GM19043 (cell line): ENCODE measurements at regions not wholly inside any gene's neighbourhood (a gene's known extent, or its start where the extent isn't known, plus 50 kb on each side); places are given as distances from the start of the nearest gene placed in this dataset.

ENCODE experiments used
- ATAC-seq: cut with Tn5 transposase; IDR thresholded peaks from one replicate; pipeline ENCODE4 v1.9.1; 2021; ENCODE audit warnings: low read depth; ENCODE audit not compliant: unreplicated experiment

DNA sequence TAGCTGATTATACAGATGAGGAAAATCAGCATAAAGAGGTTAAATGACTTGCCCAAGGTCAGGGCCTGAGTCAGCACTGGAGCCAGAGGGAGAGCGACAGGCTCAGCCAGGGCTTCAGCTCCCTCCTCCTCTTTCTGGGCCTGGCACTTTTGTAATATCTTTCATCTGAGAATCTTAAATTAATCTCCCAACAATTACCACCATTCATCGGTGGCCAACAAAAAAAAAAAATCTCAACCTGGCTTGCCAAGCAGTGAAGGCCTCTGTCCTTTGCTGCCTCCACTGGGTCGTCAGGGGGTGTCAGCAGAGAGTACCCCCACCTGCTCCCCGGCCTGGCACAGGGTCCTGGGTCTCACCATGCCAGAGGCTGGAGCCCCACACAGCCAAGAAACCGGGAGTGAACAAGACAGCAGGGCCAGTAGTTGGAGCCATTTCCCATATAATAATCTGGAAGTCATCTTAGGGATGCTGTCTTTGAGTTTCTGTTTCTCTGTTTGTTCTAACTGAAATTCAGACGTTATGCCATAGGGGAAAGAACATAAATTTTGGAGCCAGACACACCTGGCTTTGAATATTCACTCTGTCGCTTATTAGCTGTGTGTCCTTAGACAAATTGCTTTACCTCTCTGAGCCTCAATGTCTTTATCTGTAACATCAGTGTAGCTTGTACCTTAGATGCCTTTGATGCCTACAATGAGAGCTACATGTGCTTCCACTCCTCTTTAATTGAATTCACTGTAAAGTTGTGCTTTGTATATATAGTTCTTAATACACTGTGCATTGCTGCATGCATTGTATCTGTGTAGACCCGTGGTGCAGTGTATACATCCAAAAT is 299.9 kb upstream of the MSX2 start:
- ATAC-seq = no peak

DNA sequence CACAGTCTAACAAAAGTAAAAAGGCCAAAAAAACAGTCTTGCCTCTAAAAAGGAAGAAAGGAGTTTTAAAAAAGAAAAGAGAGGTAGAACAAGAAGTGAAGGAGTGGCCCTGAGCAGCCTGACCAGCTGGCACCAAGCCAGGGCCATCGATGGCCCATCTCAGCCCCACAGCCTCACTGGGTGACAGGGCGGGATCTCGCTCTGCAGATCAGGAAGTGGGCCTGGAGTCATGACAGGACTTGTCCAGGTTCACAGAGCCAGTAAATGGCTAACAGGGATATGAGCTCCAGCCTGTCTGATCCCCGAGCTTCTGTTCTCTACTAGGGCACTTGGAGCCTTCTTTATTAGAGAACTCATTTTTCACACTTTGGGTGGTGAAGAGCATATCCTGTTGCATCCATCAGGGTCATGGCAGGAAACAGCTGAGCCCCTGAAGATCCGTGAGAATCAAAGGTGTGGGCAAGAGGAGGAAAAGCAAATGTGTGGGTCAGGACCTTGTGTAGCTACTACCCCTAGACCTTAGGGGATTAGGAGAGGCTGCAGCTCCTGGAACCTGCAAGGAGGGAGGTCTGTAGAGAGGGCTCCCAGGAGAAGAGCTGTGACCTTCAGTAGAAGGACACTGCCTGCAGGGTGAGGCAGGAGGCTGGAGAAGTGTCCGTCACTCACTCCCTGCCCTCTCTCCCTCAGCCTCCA is 299.0 kb upstream of the MSX2 start:
- ATAC-seq = no peak

DNA sequence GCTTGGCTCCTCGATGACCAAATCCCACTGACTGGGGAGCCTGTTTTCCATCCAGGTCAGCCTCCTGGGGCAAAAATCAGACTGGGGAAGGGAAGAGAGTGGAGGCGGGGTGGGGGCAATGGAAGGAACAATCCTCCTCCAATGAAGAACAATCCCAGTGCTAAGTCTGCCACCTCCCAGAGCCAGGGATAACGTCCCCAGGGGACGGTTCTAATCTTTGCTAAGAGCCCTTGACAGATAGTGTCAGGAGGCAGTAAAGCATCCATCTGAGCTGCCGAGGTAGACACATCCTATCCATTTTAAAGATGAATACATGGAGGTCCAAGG is 298.5 kb upstream of the MSX2 start:
- no peak for ATAC-seq

DNA sequence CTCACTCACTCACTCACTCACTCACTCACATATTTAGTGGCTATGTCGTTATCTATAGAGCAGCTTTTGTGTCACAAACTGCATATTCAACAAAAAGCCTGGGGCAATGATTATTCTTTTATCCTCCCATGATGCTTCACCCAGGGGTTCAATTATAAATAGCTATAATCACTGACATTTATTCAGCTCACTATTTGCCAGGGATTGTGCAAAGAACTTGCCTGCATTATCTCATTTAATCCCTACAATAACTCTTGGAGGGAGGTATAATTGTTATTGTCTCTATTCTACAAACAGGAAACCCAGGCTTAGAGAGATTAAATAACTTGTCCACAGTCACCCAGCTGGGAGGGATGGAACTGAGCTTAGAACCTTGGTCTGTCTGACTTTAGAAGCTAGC is 298.0 kb upstream of the MSX2 start:
- no peak for ATAC-seq

DNA sequence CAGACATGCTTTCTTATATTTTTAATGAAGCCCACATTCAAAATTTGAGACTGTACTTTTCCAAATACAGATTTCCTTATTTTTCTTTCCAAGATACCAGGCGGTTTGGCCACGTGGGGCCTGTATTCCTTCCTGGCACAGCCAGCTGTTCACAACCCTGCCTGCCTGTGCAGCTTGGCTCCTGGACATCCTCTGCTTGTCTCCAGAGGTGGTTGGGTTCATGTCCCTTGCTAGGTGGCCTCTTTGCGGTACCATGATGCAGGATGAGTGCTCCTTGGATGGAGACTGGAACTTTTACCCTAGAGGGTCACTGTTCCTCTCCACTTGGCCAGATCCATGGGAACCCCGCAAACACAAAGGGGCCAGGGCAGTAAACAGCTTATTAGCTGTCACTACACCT is 297.5 kb upstream of the MSX2 start:
- no peak for ATAC-seq

DNA sequence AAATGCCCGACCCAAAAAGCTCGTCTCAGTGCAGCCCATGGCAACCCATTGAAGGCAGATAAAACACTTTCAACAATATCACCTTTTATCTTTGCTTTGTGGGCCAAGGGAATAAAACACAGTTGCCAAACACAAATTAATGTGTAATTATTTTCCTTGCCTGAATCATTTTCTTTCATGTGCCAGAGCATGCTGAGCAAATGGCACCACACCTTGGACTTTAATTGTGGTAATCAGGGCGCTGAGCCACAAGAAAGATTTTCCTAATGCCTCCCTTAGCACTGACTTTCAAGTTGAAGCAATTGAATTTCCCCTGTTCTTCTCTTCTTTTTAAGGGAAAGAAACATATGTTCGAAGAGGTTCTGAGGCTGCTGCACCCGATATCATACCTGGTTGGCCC is 297.1 kb upstream of the MSX2 start:
- no peak for ATAC-seq

DNA sequence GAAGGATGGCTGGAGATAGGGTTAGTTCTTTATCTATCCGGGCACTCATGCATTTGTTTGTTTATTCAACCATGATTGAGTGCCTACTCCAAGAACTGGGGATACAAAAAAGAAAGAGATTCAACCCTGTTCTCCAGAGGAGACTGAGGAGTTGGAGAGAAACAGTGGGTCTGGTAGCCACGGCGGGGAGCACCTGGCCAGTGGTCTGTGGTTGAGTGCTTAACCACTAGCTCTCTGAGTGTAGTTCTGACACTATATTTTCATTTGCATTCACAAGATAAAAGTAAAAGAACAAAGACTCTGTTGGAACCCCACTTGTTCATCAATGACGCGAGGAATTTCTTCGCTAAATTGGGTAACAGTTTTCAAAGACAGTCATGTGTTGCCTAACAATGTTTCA is 295.5 kb upstream of the MSX2 start:
- ATAC-seq = no peak

DNA sequence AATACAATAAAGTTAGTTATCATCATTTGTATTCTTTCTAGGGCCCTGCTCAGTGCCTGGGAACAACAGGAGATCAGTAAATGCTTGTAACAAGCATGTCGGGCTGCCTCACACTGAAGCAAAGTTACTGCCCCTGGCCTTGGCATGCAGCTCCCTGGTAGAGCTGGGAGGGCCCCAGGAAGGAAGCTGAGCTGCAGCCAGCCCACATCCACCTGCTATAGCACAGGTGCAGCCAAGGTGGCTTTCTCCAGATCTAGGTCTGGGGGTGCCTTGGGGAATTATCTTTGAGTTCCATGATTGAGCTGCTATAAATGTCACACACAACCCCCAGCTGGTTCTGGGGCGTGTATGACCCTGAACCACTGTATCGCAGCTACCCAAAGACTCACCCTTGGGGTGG is 293.4 kb upstream of the MSX2 start:
- no peak for ATAC-seq

DNA sequence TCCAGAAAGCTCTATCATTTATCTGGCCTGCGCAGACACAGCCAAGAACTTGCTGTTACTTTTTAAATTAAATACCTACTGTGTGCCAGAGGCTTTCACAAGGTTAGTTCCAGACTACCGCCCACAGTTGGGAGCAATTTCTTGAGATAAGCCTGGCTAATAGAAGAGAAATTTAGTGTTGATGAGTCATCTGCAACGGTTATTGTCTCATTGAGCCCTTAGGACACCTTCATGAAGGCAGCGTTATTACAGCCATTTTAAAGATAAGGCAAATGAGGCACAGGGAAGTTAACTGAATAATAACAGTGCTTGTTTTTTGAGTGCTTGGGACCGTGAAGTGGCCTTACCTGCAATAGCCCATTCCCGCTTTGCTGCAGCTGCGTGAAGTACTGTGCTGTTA is 292.9 kb upstream of the MSX2 start:
- no peak for ATAC-seq

DNA sequence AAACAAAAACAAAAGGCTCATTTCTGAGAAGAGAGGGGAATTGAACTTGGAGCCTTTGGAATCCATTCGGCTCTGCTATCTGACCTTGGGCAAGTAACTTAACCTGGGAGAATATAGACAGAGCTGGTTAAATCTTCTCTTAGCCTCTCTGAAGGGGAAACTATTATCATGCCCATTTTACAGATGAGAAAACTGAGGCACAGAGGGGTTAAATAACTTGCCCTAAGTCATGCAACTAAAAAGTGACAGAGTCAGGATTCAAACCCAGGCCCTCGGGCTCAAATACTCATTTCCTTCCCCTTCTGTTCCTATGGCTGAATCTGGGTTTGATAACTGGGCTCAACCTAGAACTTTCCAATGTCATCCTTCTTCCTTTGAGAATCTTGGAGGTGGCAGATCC is 291.3 kb upstream of the MSX2 start:
- no peak for ATAC-seq

DNA sequence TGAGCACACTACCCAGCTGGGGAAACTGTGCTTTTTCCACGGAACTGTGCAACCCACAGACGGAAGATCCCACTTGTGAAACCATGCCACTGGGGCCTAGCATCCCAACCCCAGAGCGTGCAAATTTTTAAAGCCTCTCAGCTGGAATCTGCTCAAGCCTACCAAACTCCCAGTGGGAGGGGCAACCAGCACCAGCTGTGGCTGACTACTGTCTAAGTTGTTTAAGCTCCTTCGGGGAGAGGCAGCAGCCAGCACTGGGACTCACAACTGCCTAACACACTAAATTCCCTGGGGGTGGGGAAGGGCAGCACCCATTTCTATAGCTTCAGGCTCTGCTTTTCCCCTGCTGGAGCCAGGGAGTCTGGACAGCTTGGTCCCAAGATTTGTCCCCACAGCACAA is 287.6 kb upstream of the MSX2 start:
- no peak for ATAC-seq

DNA sequence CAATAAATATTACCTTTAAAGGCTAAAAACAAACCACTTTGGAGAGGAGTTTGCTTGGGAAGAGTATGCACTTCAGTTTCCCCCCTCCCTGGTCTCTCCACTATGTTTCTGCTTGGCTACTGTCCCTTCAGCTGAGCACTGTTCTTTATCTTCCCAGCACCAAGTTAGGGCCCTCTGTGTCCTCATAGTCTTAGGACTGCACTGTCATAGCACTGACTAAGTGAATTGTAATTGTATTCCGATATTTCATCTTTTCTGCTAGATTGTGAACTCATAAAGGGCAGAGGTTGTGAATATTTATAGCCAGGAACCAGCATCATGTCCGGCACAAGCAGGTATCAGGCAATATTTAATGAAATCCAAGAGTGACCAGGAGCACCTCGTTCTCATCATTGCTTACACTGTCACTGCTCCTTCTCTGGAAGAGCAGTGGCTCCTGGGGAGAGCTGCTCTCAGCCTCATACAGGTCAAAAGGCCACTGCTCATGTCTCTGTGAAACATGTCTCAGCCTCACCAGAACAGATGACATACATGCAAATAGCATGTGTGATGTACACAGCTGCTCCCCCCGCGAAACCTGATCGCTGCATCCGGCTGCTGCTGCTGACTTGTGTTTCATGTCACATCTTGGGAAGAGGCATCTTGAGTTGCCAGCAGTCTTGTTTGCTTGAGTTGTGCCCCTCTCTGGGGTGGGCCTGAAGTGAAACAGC is 279.7 kb upstream of the MSX2 start:
- ATAC-seq = no peak

DNA sequence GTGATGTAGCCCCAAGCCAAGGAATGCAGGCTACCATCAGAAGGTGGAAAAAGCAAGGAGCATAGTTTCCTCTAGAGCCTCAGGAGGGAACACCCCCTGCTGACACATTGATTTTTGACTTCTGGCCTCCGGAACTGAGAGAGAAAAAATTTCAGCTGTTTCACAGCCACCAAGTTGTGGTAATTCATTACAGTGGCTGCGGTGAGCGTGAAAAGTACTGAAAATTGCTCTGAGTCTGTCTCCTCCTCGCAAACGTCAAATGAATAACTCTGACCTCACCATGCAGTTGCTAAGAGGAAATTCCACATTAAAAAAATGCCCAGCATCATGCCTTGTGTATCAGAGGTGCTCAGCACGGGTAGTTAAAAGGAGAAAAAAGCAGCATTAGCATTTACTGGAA is 277.9 kb upstream of the MSX2 start:
- ATAC-seq = no peak

DNA sequence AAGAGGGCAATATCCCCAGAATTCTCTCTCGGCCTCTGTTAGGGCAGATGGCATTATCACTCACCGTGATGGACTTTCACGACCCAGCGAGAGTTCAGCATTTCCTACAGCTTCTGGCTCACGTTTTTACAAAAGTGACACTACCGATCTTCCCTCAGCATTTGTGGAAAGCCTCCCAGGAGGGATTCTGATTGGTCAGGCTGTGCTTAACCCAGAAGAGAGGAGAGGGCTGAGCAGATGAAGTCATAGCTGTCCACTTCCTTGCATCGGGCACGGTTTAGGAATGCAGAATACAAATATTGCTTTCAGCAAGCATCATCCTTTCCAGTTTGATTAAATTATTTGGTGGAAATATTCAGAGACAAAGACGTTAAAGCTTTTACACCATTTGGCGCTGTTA is 277.4 kb upstream of the MSX2 start:
- no peak for ATAC-seq

DNA sequence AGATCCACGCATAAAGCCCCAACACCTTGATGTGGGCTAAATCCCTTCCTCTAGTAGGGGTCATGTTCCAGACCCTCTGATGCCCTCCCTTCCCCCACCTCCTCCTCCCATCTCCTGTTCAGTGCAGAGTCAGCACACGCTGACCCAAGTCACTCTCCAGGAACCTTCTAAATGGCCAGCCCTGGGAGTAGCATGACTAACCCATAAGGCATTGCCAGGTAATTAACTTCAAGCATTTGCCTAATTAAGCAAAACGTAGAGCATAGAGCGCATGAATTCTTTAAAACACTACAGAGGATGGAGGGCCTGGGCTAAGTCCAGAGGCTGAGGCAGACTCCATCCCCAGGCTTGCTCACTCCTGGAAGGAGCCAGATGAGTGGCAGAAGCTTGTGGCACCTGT is 276.3 kb upstream of the MSX2 start:
- ATAC-seq = no peak

DNA sequence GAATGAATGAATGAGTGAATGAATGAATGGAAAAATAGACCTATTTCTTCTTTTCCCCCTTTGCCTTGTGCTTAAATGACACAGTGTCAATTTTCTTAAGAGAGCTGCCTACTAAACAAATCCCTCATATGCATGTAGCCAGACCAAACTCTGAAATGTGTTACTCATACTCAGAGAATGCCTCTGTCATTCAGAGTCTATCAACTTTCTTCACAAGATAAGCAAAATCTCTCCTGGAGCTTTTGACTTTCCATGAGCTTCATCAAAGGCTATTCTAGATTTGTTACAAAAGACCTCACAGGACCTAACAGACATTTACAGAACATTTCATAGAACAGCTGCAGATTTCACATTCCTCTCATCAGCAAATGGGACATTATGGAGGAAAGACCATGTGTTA is 275.7 kb upstream of the MSX2 start:
- ATAC-seq = no peak

DNA sequence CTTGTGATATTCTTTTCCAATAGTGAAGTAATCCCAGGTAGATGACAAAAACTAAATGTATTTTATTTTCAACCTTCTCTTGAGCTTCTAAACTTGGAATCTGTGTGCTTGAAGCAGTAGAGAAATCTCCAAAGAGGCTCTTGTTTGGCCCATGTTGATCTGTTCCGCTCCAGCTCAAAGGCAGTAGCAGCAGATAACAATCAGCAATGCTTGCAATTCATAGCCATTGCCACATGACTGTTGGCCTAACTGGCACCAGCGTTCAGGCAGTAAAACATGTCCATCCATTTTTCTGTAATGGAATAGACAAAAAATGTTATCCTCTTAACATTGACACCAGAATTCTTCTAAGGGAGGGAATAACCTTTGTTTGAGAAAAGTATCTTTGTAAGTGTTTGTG is 270.7 kb upstream of the MSX2 start:
- ATAC-seq = no peak

DNA sequence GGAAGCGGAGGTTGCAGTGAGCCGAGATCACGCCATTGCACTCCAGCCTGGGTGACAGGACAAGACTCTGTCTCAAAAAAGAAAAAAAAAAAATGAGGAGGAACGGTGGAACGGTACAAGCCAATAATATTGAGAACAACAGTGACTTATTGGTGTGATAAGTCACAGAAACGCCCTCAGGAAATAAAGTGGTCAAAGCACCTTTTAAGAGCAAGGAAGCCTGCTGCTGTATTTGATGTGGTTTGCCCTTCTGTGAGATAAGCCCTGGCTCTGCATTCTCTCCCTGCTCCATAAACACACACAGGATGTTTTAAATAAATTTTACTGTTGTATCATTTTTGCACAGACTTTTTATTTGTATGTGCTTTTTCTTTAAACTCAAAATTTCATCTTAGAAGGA is 269.9 kb upstream of the MSX2 start:
- ATAC-seq = no peak

DNA sequence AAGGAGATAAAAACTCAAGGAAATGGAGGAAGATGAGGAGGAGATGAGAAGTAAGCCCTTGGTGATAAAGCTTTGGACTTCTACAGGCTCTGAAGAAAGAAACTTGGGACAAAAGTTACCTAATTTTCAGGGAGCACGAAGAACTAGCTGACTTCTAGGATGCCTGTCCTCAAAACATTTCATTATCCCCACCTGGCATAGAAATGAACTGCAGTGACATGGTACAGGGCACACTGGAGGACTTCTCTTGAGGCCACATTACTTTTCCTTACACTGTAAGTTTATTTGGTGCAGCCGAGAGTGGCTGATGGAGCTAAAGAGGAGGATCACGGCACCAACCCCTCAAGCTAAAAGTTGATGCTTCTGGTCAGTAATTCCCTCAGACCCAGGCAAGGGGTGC is 269.5 kb upstream of the MSX2 start:
- no peak for ATAC-seq

DNA sequence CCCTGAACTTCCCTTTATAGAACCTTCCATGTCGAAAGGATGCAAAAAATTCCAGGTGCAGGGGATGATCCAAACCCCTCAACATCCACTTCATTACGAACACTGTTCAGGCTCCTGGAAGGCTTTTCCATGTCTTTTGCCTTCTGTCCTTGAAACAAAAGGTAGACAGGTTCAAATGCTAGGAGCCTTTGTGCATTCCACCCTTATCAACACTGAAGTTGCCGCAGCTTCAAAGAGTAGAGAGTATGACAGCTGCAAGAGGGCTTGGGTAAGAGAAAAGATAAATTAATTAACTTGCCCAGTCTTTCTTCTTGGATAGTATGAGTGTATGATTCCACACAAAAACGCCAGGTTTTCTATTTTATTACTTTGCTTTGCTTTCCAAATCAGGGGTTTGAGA is 269.1 kb upstream of the MSX2 start:
- ATAC-seq = no peak

DNA sequence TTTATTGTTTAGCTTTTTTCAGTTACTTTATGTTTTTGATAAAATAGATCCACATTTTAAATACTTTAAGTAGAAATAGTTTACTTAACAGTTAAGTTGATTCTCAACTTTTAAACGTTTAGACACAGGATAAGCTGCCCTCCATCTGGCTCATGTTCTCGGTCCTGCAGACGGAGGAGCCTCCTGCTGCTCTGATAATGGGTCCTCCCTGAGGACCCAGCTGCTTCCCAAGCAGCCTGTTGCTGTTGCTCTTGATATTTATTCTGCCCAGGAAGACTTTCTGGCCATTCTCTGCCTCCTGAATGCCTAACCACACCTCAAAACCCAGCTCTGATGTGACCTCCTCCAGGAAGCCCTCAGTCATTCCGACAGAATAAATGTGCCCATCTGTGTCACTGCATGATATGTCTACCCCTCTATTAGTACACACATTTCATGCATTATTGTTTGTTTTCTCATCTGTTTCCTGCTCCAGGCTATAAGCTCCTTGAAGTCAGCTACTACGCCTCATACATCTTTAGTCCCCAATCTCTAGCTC is 267.2 kb upstream of the MSX2 start:
- no peak for ATAC-seq
